ENCODE measurements at regions not wholly inside any gene's neighbourhood (a gene's known extent, or its start where the extent isn't known, plus 50 kb on each side); places are given as distances from the start of the nearest gene placed in this dataset.
"Not testable (repeated sequence)": the region's sequence is repeated elsewhere in the genome, so short reads cannot be mapped to it uniquely, and the experiment has no call there.

DNA sequence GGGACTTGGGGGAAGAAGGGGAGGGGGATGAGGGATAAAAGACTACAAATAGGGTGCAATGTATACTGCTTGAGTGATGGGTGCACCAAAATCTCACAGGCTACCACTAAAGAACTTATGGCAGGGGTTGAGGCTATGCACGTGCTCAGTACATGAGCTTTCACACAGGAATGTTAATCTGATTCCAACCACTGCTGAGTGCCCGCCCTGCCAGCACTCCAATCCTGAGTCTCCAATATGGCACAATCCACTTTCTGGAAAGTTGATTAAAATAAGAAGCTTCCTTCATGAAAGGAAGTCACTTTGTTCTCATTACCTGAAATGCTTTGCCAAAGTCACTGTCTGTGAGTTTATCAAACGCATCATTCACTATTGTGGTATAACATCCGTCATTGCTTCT is 463.0 kb downstream of the IRS2 start:
- no peak for DNase-seq (ENCODE audit: low read depth)

DNA sequence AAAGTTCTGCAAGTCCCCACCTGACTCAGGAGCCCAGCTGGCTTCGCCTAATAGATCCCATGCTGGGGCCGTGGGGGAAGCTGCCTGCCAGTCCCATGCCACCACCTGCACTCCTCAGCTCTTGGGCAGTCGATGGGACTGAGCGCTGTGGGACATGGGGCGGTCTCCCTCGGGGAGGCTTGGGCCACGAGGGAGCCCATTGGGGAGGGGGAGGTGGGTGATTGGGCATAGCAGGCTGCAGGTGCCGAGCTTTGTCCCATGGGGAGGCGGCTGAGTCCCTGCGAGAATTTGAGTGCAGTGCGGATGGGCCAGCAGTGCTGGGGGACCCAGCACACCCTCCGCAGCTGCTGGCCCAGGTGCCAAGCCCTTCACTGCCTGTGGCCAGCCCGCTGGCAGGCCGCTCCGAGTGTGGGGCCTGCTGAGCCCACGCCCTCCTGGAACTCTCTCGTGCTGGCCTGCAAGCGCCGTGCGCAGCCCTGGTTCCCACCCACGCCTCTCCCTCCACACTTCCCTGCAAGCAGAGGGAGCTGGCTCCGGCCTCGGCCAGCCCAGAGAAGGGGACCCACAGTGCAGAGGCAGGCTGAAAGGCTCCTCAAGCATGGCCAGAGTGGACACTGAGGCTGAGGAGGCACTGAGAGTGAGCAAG is 467.3 kb downstream of the IRS2 start:
- DNase-seq (ENCODE audit: low read depth) = no peak

DNA sequence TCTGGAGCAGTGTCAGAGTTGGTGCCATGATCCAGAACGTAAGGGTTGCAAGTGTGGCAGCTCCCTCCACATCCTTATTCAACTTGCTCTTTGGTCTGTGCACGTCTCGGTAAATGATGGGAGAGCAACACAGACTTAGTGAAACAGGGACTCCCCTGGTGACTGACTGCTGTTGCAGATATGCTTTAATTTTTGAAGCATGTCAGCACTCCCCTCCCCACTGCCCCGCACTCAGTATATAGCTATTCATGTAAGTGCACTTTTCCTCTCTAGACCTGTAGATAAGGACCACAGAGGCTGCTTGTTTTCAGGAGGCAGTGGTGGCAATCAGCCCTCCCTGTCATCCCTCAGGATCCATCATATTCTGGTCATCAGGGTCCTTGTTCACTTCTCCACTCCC is 470.9 kb downstream of the IRS2 start:
- no peak for DNase-seq (ENCODE audit: low read depth)

DNA sequence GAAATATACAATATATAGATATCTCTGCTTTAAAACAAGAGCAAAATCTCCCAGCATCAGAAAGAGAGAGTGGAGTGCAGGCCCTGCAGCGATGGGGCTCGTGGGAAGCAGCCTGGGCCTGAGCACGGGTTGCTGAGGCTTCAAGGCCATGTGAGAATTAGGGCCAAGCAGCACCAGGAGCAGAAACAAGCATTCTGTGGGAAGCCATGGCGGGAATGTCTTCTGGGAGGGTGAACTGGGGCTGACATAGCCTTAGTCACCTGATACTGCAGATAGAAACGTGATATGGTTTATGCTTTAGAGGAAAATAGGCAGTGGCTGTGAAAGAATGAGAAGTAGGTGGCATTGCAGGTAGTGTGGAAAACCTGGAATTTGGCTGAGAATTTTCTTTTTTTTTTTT is 472.3 kb downstream of the IRS2 start:
- DNase-seq (ENCODE audit: low read depth) = no peak

DNA sequence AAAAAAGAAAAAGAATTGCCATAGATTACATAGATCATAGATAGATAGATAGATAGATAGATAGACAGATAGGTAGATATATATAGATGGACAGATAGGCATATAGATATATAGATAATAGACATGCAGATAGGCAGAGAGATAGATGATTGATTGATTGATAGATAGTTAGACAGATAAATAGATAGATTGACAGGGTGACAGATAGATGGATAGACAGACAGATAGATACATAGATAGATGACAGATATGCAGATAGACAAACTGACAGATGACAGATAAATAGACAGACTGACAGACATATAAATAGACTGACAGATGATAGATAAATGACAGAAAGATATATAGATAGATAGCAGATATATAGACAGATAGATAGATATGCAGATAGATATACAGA is 474.0 kb downstream of the IRS2 start:
- no peak for DNase-seq (ENCODE audit: low read depth)

DNA sequence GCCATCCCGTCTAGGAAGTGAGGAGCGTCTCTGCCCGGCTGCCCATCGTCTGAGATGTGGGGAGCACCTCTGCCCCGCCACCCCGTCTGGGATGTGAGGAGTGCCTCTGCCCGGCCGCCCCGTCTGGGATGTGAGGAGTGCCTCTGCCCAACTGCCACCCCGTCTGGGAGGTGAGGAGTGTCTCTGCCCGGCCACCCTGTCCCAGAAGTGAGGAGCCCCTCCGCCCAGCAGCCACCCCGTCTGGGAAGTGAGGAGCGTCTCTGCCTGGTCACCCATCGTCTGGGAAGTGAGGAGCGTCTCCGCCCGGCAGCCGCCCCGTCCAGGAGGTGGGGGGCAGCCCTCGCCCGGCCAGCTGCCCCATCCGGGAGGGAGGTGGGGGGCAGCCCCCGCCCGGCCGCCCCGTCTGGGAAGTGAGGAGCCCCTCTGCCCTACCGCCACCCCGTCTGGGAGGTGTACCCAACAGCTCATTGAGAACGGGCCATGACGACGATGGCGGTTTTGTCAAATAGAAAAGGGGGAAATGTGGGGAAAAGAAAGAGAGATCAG is 474.9 kb downstream of the IRS2 start:
- not testable (repeated sequence) for DNase-seq (ENCODE audit: low read depth)

DNA sequence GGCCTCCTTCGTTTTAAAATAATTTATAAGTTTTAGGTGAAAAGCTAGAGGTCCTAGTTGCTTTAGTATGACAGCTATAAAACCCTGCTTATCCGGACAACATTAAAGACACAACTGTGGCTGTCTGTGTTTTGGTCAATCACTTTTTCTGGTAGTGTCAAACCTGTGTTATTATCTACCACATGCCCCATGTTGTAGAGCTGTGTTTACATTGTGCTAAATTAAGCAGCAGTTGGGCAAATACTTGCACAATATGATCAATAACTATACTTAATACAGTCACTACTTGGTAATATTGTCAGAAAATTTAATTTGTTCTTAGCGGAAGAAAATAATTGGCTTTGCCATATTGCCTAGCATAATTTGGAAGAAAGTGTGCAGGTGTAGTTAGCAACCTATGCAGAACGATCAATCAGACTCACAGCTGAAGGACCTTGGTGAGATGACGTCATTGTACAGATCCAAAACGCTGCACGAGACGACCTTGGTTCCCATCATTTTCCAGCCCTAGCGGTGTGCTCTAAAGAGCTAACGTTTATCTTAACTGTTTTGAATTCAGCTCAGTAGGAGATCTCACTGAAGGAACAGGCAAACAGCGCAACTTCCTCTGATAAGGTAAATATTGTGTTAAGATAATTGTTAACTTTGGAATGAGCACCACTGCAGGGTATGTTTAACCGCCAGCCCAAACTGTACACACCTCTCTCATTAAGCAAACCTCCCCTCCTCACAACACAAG is 476.6 kb downstream of the IRS2 start:
- DNase-seq (ENCODE audit: low read depth) = no peak

DNA sequence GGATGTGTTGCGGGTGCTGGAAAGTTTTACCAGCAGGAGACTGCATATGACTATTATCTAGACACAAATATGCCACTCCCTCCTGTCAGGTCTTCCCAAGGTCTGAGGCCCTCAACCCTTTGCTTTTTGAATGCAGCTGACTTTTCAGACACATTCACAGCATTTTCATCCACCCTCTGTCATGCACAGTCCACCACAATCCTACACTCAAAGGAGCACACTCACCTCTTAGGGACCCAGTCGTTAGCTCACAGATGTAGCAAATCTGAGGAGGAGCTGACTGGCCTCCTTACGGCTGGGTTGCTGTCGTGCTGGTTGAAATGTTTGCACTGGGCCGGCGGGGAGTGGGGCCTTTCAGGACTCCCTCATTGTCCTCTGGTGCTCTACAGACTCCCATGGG is 479.4 kb downstream of the IRS2 start:
- no peak for DNase-seq (ENCODE audit: low read depth)

DNA sequence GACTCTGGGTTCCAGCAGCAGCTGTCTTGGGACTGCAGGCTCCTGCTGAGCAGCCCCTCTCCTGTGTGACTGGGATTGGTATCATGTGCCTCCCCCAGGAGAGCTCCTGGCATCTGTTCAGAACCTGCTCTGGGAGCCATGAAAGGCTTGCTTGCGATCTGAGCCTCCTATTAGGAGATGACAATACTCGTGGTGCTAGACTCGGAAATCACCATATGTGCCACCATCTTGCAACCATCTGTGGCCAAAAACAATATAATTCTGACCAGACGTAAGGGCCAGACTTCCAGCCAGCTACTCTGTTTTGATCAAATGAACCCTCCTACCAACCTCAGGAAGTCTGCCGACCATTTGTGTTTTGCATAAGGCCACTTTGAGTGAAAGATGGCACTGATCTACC is 484.7 kb downstream of the IRS2 start:
- DNase-seq (ENCODE audit: low read depth) = no peak

DNA sequence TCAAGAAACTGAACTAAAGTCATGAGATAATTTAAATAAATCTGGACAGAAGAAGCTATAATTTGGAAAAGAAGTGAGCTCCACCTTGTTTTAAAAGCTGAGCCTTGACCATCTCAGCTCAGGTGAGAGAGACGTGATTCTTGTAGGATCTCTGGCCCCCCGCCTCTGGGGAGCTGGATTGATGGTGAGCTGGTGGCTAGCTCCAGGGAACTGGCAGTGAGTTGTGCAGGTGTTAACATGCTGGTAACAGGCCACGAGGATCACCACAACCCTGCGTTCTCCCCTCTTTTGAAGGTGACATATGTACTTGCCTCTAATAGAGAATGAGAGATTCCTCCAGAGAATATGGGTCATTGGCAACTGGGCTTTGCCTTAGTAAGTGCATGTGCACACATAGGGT is 485.1 kb downstream of the IRS2 start:
- DNase-seq (ENCODE audit: low read depth) = no peak

DNA sequence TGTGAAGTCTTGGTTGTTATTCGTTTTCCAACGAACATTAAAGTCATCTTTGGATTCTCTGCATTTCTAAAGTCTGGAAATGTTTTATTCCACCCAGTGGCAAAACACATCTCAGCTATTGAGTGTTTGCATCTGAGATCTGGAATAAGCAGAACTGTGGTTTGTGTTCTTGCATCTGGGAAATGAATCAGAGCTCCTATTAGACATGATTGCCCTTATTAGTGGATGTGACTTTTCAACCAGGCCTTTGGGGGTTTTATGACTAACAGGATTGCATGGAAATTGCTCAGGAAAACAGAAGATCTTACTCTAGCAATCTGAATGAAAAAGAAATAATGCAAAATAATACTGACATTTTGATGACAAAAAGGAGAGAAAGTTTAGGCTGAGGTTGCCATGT is 488.8 kb downstream of the IRS2 start:
- peak; percentile 84 for DNase-seq (ENCODE audit: low read depth)

DNA sequence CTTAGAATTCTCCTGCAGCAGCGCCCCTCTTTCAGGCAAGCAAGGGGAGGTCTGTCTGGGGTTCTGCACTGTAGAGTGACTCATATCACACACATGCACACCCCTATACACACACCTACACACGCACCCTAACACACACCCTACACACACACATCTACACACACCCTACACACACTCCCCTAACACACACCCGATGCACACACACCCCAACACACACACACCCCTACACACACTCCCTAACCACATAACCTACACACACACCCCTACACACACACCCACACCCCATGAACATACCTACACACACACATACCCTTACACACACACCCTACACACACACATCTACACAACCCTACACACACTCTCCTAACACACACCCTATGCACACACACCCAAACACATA is 493.2 kb downstream of the IRS2 start:
- no peak for DNase-seq (ENCODE audit: low read depth)

DNA sequence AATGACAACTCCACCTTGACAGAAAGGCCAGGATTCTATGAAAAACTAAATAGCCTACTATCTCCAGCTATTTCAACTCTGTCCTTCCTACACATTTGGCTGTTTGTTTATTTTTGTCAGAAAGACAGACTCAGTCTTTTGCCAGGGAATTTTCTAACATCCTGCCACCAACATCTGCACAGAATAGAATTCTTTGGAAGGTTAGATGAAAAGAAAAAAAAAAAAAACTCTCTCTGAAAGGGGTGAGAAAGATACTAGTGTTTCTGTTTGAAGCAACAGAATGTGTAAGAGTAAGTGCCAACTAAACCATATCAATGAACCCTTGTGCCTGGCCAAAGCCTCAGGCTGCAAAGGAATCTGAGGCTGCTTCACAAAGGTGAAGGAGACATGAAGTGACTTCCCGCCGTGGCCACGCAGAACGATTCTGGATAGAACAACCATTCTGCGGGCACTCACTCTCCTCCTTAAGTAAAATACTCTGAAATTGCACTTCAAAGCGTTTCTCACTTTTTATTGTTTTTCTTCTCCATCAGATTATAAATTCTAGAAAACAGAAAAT is 498.2 kb downstream of the IRS2 start:
- DNase-seq (ENCODE audit: low read depth) = peak; percentile 29

DNA sequence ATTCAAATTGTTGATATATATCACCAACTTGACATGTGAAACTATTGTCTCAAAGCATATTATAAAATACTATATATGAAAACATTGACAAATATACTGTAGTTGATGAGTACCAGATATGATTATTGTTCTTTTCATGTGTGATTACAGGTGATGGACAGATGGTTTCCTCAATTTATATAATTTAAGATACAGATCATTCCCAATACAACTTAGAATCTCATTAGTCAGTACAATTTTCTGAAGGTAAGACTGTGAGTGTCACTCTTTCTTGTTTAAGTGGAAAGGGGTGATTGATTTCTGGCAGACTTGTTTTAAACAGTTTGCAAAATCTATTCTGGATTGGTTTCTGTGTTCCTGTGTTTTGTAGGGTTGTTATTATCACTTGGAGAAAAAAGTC is 498.8 kb downstream of the IRS2 start:
- no peak for DNase-seq (ENCODE audit: low read depth)

DNA sequence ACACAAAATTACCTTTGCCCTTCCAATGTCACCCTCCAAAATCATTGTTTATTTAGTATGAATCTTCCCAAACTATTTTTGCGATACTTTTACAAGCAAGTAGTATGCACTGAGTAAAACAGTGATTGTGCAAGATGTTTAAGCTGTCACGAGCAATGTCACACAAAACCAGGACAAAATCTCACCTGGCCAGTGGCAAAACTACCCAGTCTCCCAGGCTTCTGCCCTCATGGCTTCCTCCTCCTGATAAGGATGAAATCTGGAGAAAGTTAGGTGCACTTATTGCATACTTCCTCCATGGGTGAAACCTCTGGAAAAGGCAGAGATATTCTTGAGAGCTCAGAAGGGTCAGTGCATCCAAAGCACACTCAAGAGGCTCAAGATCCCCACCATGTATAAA is 500.8 kb downstream of the IRS2 start:
- DNase-seq (ENCODE audit: low read depth) = no peak

DNA sequence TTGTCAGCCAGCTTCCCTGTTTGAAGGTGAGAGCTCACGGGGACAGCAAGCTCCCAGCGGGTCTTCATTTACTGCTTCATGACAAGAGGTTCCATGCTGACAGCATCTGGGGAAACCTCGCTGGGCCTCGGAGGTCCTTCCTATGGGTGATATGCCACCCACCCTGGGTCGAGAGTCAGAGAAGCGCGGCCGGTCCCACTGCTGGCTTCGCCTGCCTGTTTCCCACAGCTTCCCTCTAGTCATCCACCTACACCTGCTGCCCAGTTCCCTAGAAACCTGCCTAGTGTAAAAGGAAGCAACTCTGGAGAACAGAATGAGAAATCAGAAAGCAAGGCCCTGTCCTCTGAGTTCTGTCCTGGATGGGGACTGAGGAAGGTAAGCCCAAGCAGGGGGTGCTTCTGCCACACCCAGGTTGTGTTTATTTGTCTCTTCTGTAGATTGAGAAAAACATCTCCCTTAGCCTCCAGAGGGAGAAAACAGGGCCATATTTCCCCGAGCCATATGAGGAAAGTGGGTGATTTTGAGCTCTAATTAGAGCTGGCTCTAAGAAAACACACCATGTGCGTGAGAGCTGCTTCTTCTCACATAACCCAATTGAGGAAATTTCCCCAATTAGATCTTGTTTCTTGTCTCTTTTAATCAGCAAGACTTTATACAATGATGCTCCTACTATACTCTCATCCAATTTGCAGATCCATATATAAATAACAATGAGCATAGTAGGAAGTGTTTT is 504.3 kb downstream of the IRS2 start:
- no peak for DNase-seq (ENCODE audit: low read depth)

DNA sequence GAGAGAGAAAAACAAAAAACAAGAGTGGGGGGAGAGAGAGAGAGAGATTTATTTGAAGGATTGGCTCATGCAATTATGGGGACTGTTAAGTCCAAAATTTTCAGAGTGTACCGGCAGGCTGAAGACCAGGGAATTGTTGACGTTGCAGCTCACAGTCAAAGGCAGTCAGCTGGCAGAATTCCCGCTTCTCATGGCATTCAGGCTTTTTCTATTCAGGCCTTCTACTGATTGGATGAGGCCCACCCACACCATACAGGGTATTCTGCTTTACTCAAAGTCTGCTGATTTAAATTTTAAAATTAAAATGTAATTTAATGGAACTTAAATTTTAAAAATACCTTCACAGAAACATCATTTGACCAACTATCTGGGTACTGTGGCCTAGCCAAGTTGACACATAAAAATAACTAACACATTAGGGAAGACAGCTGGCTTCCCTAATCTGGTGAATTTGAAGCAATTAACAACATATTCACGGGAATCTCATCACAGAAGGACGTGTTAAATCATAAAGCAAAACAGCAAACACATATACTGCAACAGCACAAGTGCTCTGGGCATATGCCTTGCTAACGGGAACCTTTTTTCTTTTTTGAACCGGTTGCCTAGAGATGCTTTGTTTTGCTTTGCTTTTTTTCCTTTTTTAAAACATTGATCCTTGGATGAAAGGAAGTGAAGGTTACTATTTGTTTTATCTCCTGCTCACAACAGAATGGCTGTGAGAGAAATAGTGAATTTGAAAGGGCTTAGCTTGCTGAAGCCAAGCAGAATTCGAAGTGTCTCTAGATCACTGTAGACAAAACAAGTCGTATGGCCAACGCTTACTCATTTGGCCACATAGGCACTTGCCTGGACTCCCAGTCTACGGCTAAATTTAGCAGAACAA is 505.1 kb downstream of the IRS2 start:
- no peak for DNase-seq (ENCODE audit: low read depth)

DNA sequence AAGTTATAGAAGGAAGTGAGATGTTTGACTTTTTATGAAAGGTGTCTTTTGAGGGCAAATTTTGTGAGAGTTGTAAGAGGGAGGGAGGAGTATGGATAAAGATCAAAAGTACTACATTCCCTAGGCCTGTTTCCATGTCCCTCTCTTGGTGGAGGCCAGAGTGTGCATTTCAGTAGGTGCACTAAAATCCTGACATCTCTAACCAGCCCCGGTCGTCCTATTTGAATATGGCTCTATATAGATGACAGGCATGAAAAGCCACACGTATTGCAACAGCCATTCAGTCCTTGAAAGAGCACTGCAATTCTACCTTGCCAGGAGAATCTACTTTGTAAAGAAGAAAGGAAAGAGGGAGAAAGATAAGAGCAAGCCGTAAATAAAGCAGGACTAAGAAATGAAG is 510.1 kb downstream of the IRS2 start:
- DNase-seq (ENCODE audit: low read depth) = no peak

DNA sequence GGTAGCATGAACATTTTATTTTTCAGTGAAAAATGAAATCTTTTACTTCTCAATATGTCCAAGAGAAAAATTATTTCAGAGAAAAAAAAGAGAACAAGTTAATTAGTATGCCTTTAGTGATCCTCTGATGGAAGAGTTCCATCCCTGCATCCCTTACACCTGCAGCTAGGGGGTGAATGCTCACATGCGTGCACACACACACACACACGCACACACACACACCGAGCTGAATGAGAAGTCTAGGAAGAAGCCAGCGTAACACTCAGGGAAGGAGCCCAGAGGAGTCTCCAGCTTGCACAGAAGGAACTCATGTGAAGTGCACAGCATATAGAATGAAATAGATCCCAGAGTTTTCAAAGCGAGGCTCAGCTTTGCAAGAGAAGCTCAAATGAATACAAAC is 510.5 kb downstream of the IRS2 start:
- DNase-seq (ENCODE audit: low read depth) = peak; percentile 39

DNA sequence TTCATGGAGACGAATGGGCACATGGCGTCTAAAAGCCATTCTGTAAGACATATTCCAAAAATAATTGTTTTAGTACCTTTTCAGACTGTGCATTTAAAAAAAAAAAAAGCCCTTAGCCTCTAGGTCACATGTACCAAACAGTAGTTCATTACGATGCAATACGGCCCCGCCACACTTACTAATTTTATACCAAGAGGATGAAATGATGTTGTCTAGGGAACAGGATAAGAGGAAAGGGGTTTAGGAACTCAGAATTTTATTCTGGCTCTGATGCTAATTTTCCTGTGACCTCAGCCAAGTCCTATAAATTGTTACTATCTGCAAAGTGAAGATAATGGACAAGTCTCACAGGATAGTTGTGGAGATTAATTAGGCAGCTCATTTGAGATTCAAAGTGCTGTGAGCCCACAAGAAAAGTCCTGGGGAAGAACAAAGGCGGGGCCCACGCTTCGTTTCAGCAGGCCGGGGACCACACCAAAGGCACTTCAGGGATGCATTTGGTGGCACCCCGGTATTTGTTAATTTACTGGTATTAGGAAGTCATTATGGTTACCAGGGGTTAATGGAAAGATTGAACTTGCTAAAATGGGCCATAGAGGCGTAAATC is 511.1 kb downstream of the IRS2 start:
- DNase-seq (ENCODE audit: low read depth) = no peak

DNA sequence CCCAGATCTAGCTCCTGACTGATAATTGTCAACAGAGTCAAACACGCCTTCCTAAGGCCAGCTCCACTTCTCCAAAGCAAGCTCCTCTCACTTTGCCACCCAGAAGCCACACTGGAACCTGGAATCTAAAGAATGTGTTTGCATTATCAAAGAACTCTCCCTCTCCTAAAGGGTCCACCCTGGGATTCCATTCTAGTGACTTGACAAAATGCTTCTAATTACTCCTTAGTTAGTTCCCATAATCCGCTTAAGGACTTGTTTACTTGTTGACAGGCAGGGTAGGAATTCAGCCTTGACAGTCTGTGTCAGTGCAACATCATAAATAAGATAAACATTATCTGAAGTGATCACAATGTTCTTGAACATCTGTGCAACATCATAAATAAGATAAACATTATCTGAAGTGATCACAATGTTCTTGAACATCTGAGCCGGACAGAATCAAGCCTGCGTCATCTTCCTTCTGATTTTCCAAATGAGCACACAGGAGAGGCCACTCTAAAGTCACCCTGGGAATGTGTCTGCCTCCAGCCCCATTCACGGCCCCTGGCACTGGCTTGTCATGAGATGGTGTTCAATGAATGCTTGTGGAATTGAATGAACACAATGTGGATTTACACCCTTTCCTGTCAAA is 512.1 kb downstream of the IRS2 start:
- DNase-seq (ENCODE audit: low read depth) = peak; percentile 93

Measured in fibroblast of gingiva (primary cell).